DND-41 (cell line): ENCODE measurements at regions not wholly inside any gene's neighbourhood (a gene's known extent, or its start where the extent isn't known, plus 50 kb on each side); places are given as distances from the start of the nearest gene placed in this dataset.

Experiments
- ATAC-seq: fragments of 200-7000 bp; cut with Tn5 transposase; 3 replicates; pipeline ENCODE4 v1.9.1; 2021; ENCODE audit warnings: low read depth; ENCODE audit not compliant: insufficient read depth
- DNase-seq: peaks from one replicate; pipeline ENCODE4 v3.0.0-alpha.2; 2020
- H2AFZ ChIP-seq: 2 replicates; pipeline ENCODE4 v1.6.0; 2012; ENCODE audit warnings: low read depth, low read length
- H3K27ac ChIP-seq: 2 replicates; pipeline ENCODE4 v1.5.1; 2012; ENCODE audit warnings: low read length, inconsistent platforms
- H3K27me3 ChIP-seq: fragments of 200-600 bp; sonication (generic); 2 replicates; pipeline ENCODE4 v1.6.0; 2012; ENCODE audit warnings: low read length, mild to moderate bottlenecking, inconsistent platforms; ENCODE audit not compliant: insufficient read depth, poor library complexity
- H3K36me3 ChIP-seq: 2 replicates; pipeline ENCODE4 v1.5.1; 2012; ENCODE audit warnings: low read length, inconsistent platforms; ENCODE audit not compliant: insufficient read depth
- H3K4me1 ChIP-seq: 2 replicates; pipeline ENCODE4 v1.5.1; 2012; ENCODE audit warnings: mild to moderate bottlenecking, low read length; ENCODE audit not compliant: insufficient read depth
- H3K4me2 ChIP-seq: 2 replicates; pipeline ENCODE4 v1.6.0; 2012; ENCODE audit warnings: mild to moderate bottlenecking, moderate library complexity, low read length, inconsistent platforms; ENCODE audit not compliant: insufficient read depth
- H3K4me3 ChIP-seq, 2 experiments: fragments of 200-600 bp in 1 of 2; shearing (Covaris generic) in 1 of 2; 2 replicates each; pipeline ENCODE4 v1.5.1; 2012 to 2016; ENCODE audit warnings: inconsistent platforms in 2 of 2, low read length in 2 of 2, mild to moderate bottlenecking in 2 of 2, low read depth in 1 of 2, moderate library complexity in 1 of 2
- H3K79me2 ChIP-seq: 2 replicates; pipeline ENCODE4 v1.6.0; 2012; ENCODE audit warnings: low read length, inconsistent platforms; ENCODE audit not compliant: insufficient read depth
- H3K9ac ChIP-seq: 2 replicates; pipeline ENCODE4 v1.6.0; 2012; ENCODE audit warnings: low read depth, mild to moderate bottlenecking, inconsistent platforms, low read length, moderate library complexity
- H3K9me3 ChIP-seq: 2 replicates; pipeline ENCODE4 v1.5.1; 2012; ENCODE audit warnings: low read length, moderate library complexity, mild to moderate bottlenecking, inconsistent platforms; ENCODE audit not compliant: insufficient read depth, severe bottlenecking
- H4K20me1 ChIP-seq: 2 replicates; pipeline ENCODE4 v1.6.0; 2012; ENCODE audit warnings: low read length; ENCODE audit not compliant: insufficient read depth
- CTCF ChIP-seq: IDR thresholded peaks from 2 replicates; pipeline ENCODE4 v1.5.1; 2012; ENCODE audit warnings: borderline replicate concordance, low read length, moderate library complexity, mild to moderate bottlenecking; ENCODE audit not compliant: poor library complexity, severe bottlenecking; ENCODE audit errors: extremely low read depth
- EZH2 ChIP-seq: IDR thresholded peaks from 3 replicates; pipeline ENCODE4 v1.6.1; 2012; ENCODE audit warnings: borderline replicate concordance, low read depth, mild to moderate bottlenecking, moderate library complexity, low read length, inconsistent platforms; ENCODE audit not compliant: severe bottlenecking

- Histone ChIP-seq H3K4me2 (no peak overlapping the region), H2AFZ (no peak overlapping the region), H3K4me3 (no peak overlapping the region), H3K27me3 (no peaks in the 10 kb centered on the region), H3K4me1 (peaks cover 37% of the 10 kb centered on the region), H4K20me1 (no peaks in the 10 kb centered on the region), H3K9me3 (peaks cover 5% of the 10 kb centered on the region), H3K9ac (no peak overlapping the region), H3K36me3 (no peaks in the 10 kb centered on the region), H3K79me2 (no peaks in the 10 kb centered on the region), H3K27ac (peak overlapping the region; percentile 21; the same call in 1 of the 2 replicates)
- ATAC-seq (peak; percentile 53), DNase-seq (peak; percentile 59)
- TF ChIP-seq EZH2 (no peak), CTCF (no peak)
These were observed 86.3 kb upstream of the TNRC6C start for GRCh38 chr17:77872199-77872598.

- H3K4me1 ChIP-seq, result peaks cover 37% of the 10 kb centered on the region
- DNase-seq (peak; percentile 62), ATAC-seq (peak; percentile 75)
- no peaks in the 10 kb centered on the region for H3K27me3 ChIP-seq
- no peak overlapping the region for H2AFZ ChIP-seq
- no peaks in the 10 kb centered on the region for H3K79me2 ChIP-seq
- peak overlapping the region; percentile 67 for H3K27ac ChIP-seq
- peak overlapping the region; percentile 59 for H3K4me2 ChIP-seq
- peak overlapping the region in 1 of 2 experiments; percentile 24; a peak in 1 of 4 replicates for H3K4me3 ChIP-seq
- H3K36me3 ChIP-seq, result no peaks in the 10 kb centered on the region
- no peak for TF ChIP-seq EZH2
- TF ChIP-seq CTCF, result no peak
- H3K9me3 ChIP-seq, result peaks cover 5% of the 10 kb centered on the region
- no peaks in the 10 kb centered on the region for H4K20me1 ChIP-seq
- peak overlapping the region; percentile 25; the same call in 1 of the 2 replicates for H3K9ac ChIP-seq
These were observed 85.6 kb upstream of the TNRC6C start for GRCh38 chr17:77872714-77873499.

GRCh38 chr17:77873500-77874302, 84.8 kb upstream of the TNRC6C start:
- Histone ChIP-seq H4K20me1 (no peaks in the 10 kb centered on the region), H3K27ac (peak overlapping the region; percentile 67), H3K9me3 (peaks cover 5% of the 10 kb centered on the region), H3K4me3 (peak overlapping the region in 1 of 2 experiments; percentile 28; a peak in 2 of 4 replicates), H2AFZ (0 out of 2 replicates have a peak overlapping the region, but pooled peaks have one; percentile 45), H3K9ac (peak overlapping the region; percentile 25), H3K36me3 (no peaks in the 10 kb centered on the region), H3K79me2 (no peaks in the 10 kb centered on the region), H3K4me2 (peak overlapping the region; percentile 59), H3K4me1 (peaks cover 37% of the 10 kb centered on the region), H3K27me3 (no peaks in the 10 kb centered on the region)
- TF ChIP-seq CTCF (no peak), EZH2 (no peak)
- ATAC-seq (peak; percentile 85), DNase-seq (peak; percentile 77)
